Caco-2 (cell line): ENCODE measurements at regions not wholly inside any gene's neighbourhood (a gene's known extent, or its start where the extent isn't known, plus 50 kb on each side); places are given as distances from the start of the nearest gene placed in this dataset.

Experiments
- BruUV-seq: library from RNA; stranded (reverse); fragments of 400-500 nt; replicated peaks from 2 replicates; lab custom pipeline; 2021; lab: Mats Ljungman, UMichigan
- CTCF ChIA-PET: fragments of 300-600 bp; sonication (Branson Sonifier 250); formaldehyde crosslinking; loops from one replicate; lab custom pipeline; 2022; ENCODE audit warnings: antibody characterized with exemption; lab: Charles Lee
- POLR2A ChIA-PET: fragments of 300-600 bp; sonication (Branson Sonifier 250); formaldehyde crosslinking; loops from one replicate; lab custom pipeline; 2022; ENCODE audit warnings: antibody characterized with exemption; lab: Charles Lee
- DNase-seq, 2 experiments: peaks; one replicate each; pipeline versions ENCODE4 v3.0.0 to v3.0.0-alpha.2; 2020 to 2022
- H3K27me3 ChIP-seq: replicated peaks from 2 replicates; pipeline ENCODE4 v1.6.0; 2011; ENCODE audit warnings: low read length; ENCODE audit not compliant: control insufficient read depth, insufficient read depth
- H3K36me3 ChIP-seq: 2 replicates; pipeline ENCODE4 v1.5.1; 2011; ENCODE audit warnings: low read length; ENCODE audit not compliant: control insufficient read depth, insufficient read depth
- H3K4me1 ChIP-seq: fragments of 250-450 bp; sonication (Bioruptor Pico); 2 replicates; pipeline ENCODE4 v1.5.1; 2020; ENCODE audit warnings: mild to moderate bottlenecking
- H3K4me3 ChIP-seq: 2 replicates; pipeline ENCODE4 v1.5.1; 2011; ENCODE audit warnings: low read depth, mild to moderate bottlenecking, control low read depth, low read length
- H3K9me3 ChIP-seq: fragments of 250-450 bp; sonication (Bioruptor Pico); 2 replicates; pipeline ENCODE4 v1.5.1; 2020; ENCODE audit warnings: mild to moderate bottlenecking, moderate library complexity
- H3K27ac Mint-ChIP-seq: one replicate; pipeline ENCODE4 v1.8.0; 2022; ENCODE audit warnings: mixed read lengths; ENCODE audit not compliant: unreplicated experiment
- H3K27me3 Mint-ChIP-seq: one replicate; pipeline ENCODE4 v1.8.0; 2022; ENCODE audit warnings: mixed read lengths; ENCODE audit not compliant: insufficient read depth, unreplicated experiment
- H3K36me3 Mint-ChIP-seq: one replicate; pipeline ENCODE4 v1.8.0; 2022; ENCODE audit warnings: mild to moderate bottlenecking, mixed read lengths; ENCODE audit not compliant: insufficient read depth, unreplicated experiment
- H3K4me1 Mint-ChIP-seq: one replicate; pipeline ENCODE4 v1.8.0; 2022; ENCODE audit warnings: low read depth, mixed read lengths; ENCODE audit not compliant: unreplicated experiment
- H3K4me3 Mint-ChIP-seq: one replicate; pipeline ENCODE4 v1.8.0; 2022; ENCODE audit warnings: mild to moderate bottlenecking, moderate library complexity, mixed read lengths; ENCODE audit not compliant: unreplicated experiment
- H3K9me3 Mint-ChIP-seq: one replicate; pipeline ENCODE4 v1.8.0; 2022; ENCODE audit warnings: mixed read lengths; ENCODE audit not compliant: unreplicated experiment
- CTCF ChIP-seq, 2 experiments: fragments of 200-600 bp in 1 of 2; IDR thresholded peaks; 1 replicate in 1 of 2; 2 replicates in 1 of 2; pipeline versions ENCODE4 v1.5.1 to v1.8.0; 2011 to 2022; ENCODE audit warnings: antibody characterized with exemption in 1 of 2, control low read depth in 1 of 2, inconsistent platforms in 1 of 2, low read depth in 1 of 2, low read length in 1 of 2, mild to moderate bottlenecking in 1 of 2, moderate library complexity in 1 of 2; ENCODE audit not compliant: insufficient read depth in 1 of 2, severe bottlenecking in 1 of 2, unreplicated experiment in 1 of 2
- intact Hi-C: fragments of 100-400 bp; cut with micrococcal nuclease; formaldehyde crosslinking; loops from one replicate; pipeline ENCODE4 v1.10.0; 2022; ENCODE audit not compliant: unreplicated experiment

GRCh38 chr2:173614265-173614930 is 259.7 kb downstream of the CDCA7 start:
- Mint-ChIP-seq H3K27me3 (no peaks in the 10 kb centered on the region), H3K4me3 (no peak overlapping the region), H3K4me1 (no peaks in the 10 kb centered on the region), H3K27ac (no peak overlapping the region), H3K36me3 (no peaks in the 10 kb centered on the region), H3K9me3 (no peaks in the 10 kb centered on the region)
- CTCF ChIA-PET: no interaction called here
- no TSS peak for BruUV-seq
- Histone ChIP-seq H3K36me3 (no peaks in the 10 kb centered on the region), H3K9me3 (no peaks in the 10 kb centered on the region), H3K4me3 (no peak overlapping the region), H3K4me1 (no peaks in the 10 kb centered on the region), H3K27me3 (no peaks in the 10 kb centered on the region)
- no peak for DNase-seq
- TF ChIP-seq CTCF (IDR thresholded peaks at IDR 0.05; ENCODE audit: insufficient read depth in 1 of 2, low read depth in 1 of 2, low read length in 1 of 2, severe bottlenecking in 1 of 2, unreplicated experiment in 1 of 2): no peak
- intact Hi-C loops: no loop called here
- POLR2A ChIA-PET: no interaction called here

- no peaks in the 10 kb centered on the region for H3K36me3 ChIP-seq
- intact Hi-C loops: no loop called here
- H3K4me1 ChIP-seq: no peaks in the 10 kb centered on the region
- DNase-seq: no peak
- Mint-ChIP-seq H3K27ac (no peak overlapping the region), H3K36me3 (no peaks in the 10 kb centered on the region), H3K4me1 (no peaks in the 10 kb centered on the region), H3K9me3 (no peaks in the 10 kb centered on the region), H3K27me3 (no peaks in the 10 kb centered on the region), H3K4me3 (no peak overlapping the region)
- no peaks in the 10 kb centered on the region for H3K27me3 ChIP-seq
- ChIA-PET CTCF (no interaction called here), POLR2A (no interaction called here)
- H3K4me3 ChIP-seq: no peak overlapping the region
- BruUV-seq: no TSS peak
- TF ChIP-seq CTCF (IDR thresholded peaks at IDR 0.05; ENCODE audit: insufficient read depth in 1 of 2, low read depth in 1 of 2, low read length in 1 of 2, severe bottlenecking in 1 of 2, unreplicated experiment in 1 of 2): no peak
- no peaks in the 10 kb centered on the region for H3K9me3 ChIP-seq
Observed at GRCh38 chr2:173623438-173624319, 269.0 kb downstream of the CDCA7 start.

GRCh38 chr2:173625315-173625714 is 270.6 kb downstream of the CDCA7 start:
- intact Hi-C loops: no loop called here
- Histone ChIP-seq H3K4me1 (no peaks in the 10 kb centered on the region), H3K9me3 (no peaks in the 10 kb centered on the region), H3K27me3 (no peaks in the 10 kb centered on the region), H3K36me3 (no peaks in the 10 kb centered on the region), H3K4me3 (no peak overlapping the region)
- ChIA-PET CTCF (no interaction called here), POLR2A (no interaction called here)
- DNase-seq: no peak
- no TSS peak for BruUV-seq
- no peaks in the 10 kb centered on the region for H3K27me3 Mint-ChIP-seq
- no peaks in the 10 kb centered on the region for H3K36me3 Mint-ChIP-seq
- TF ChIP-seq CTCF (IDR thresholded peaks at IDR 0.05; ENCODE audit: insufficient read depth in 1 of 2, low read depth in 1 of 2, low read length in 1 of 2, severe bottlenecking in 1 of 2, unreplicated experiment in 1 of 2): no peak
- H3K9me3 Mint-ChIP-seq: no peaks in the 10 kb centered on the region
- H3K27ac Mint-ChIP-seq: no peak overlapping the region
- H3K4me1 Mint-ChIP-seq: no peaks in the 10 kb centered on the region
- H3K4me3 Mint-ChIP-seq: no peak overlapping the region
